Trophoblast cell (in vitro differentiated cells and primary cell): ENCODE measurements at regions not wholly inside any gene's neighbourhood (a gene's known extent, or its start where the extent isn't known, plus 50 kb on each side); places are given as distances from the start of the nearest gene placed in this dataset.
A peak's percentile ranks its signal among the peaks of the same experiment; 100 is the strongest.

Experiments
- DNase-seq, 2 donors: peaks; one replicate each; pipeline ENCODE4 v3.0.0-alpha.2; 2016
- H2AFZ ChIP-seq: 2 replicates; pipeline ENCODE4 v1.6.1; 2013; ENCODE audit warnings: low read length, moderate library complexity, mild to moderate bottlenecking; ENCODE audit not compliant: insufficient read depth, poor library complexity
- H2AK5ac ChIP-seq: 2 replicates; pipeline ENCODE4 v1.6.1; 2013; ENCODE audit warnings: mild to moderate bottlenecking, low read length
- H2BK120ac ChIP-seq: 2 replicates; pipeline ENCODE4 v1.6.1; 2013; ENCODE audit warnings: low read length, mild to moderate bottlenecking, moderate library complexity; ENCODE audit not compliant: insufficient read depth, poor library complexity
- H2BK12ac ChIP-seq: 2 replicates; pipeline ENCODE4 v1.6.1; 2013; ENCODE audit warnings: mild to moderate bottlenecking, low read length, moderate library complexity
- H2BK5ac ChIP-seq: 2 replicates; pipeline ENCODE4 v1.6.1; 2013; ENCODE audit warnings: low read length, low read depth, moderate library complexity, mild to moderate bottlenecking; ENCODE audit not compliant: poor library complexity
- H3K14ac ChIP-seq: 2 replicates; pipeline ENCODE4 v1.6.1; 2013; ENCODE audit warnings: mild to moderate bottlenecking, low read length
- H3K18ac ChIP-seq: 2 replicates; pipeline ENCODE4 v1.6.1; 2013; ENCODE audit warnings: mild to moderate bottlenecking, low read length
- H3K23ac ChIP-seq: 2 replicates; pipeline ENCODE4 v1.6.1; 2013; ENCODE audit warnings: low read length
- H3K27ac ChIP-seq: 2 replicates; pipeline ENCODE4 v1.5.1; 2013; ENCODE audit warnings: low read depth, mild to moderate bottlenecking, inconsistent platforms, low read length, moderate library complexity
- H3K27me3 ChIP-seq: 2 replicates; pipeline ENCODE4 v1.6.1; 2013; ENCODE audit warnings: inconsistent platforms, mild to moderate bottlenecking, low read length, moderate library complexity; ENCODE audit not compliant: insufficient read depth
- H3K36me3 ChIP-seq, 2 experiments: 1 replicate in 1 of 2; 2 replicates in 1 of 2; pipeline ENCODE4 v1.6.1; 2013; ENCODE audit warnings: low read length in 2 of 2, mild to moderate bottlenecking in 2 of 2, moderate library complexity in 1 of 2; ENCODE audit not compliant: insufficient read depth in 2 of 2, control insufficient read depth in 1 of 2
- H3K4ac ChIP-seq: 2 replicates; pipeline ENCODE4 v1.6.1; 2013; ENCODE audit warnings: low read depth, mild to moderate bottlenecking, low read length, moderate library complexity
- H3K4me1 ChIP-seq, 2 experiments: 1 replicate in 1 of 2; 2 replicates in 1 of 2; pipeline ENCODE4 v1.6.1; 2013; ENCODE audit warnings: low read length in 2 of 2, mild to moderate bottlenecking in 2 of 2, moderate library complexity in 1 of 2; ENCODE audit not compliant: insufficient read depth in 2 of 2, control insufficient read depth in 1 of 2
- H3K4me2 ChIP-seq: 2 replicates; pipeline ENCODE4 v1.6.1; 2013; ENCODE audit warnings: inconsistent platforms, mild to moderate bottlenecking, low read length, moderate library complexity
- H3K4me3 ChIP-seq: 2 replicates; pipeline ENCODE4 v1.5.1; 2013; ENCODE audit warnings: mild to moderate bottlenecking, low read depth, low read length, inconsistent platforms
- H3K79me1 ChIP-seq: one replicate; pipeline ENCODE4 v1.6.1; 2013; ENCODE audit warnings: low read length
- H3K79me2 ChIP-seq: 2 replicates; pipeline ENCODE4 v1.6.1; 2013; ENCODE audit warnings: low read length, mild to moderate bottlenecking; ENCODE audit not compliant: control insufficient read depth, insufficient read depth, poor library complexity
- H3K9ac ChIP-seq: 2 replicates; pipeline ENCODE4 v1.6.1; 2013; ENCODE audit warnings: mild to moderate bottlenecking, low read length
- H3K9me3 ChIP-seq: 2 replicates; pipeline ENCODE4 v1.6.1; 2013; ENCODE audit warnings: low read depth, mild to moderate bottlenecking, control low read depth, inconsistent platforms, low read length; ENCODE audit not compliant: insufficient read depth
- H4K12ac ChIP-seq: 2 replicates; pipeline ENCODE4 v1.6.1; 2013; ENCODE audit warnings: low read depth, mild to moderate bottlenecking, low read length, moderate library complexity
- H4K8ac ChIP-seq: 2 replicates; pipeline ENCODE4 v1.6.1; 2013; ENCODE audit warnings: low read depth, mild to moderate bottlenecking, low read length, moderate library complexity
- H4K91ac ChIP-seq: one replicate; pipeline ENCODE4 v1.6.1; 2013; ENCODE audit warnings: low read depth, mild to moderate bottlenecking, low read length, moderate library complexity
- WGBS: extraction: QIAGEN DNeasy Blood & Tissue Kit; methylation state at CpG from one replicate; pipeline ENCODE4 v1.1.7; 2013; ENCODE audit warnings: missing lambda C conversion rate; ENCODE audit not compliant: insufficient read length, insufficient coverage; ENCODE audit errors: extremely low coverage; 5-methylcytosine and 5-hydroxymethylcytosine counted together

GRCh38 chr1:87505391-87505983, 176.8 kb downstream of the LMO4 start:
- H3K4ac ChIP-seq: no peak overlapping the region
- H3K4me1 ChIP-seq: no peaks in the 10 kb centered on the region
- no peak overlapping the region for H2AFZ ChIP-seq
- H3K9ac ChIP-seq: peak overlapping the region; percentile 19
- no peak for DNase-seq
- no peak overlapping the region for H3K18ac ChIP-seq
- H3K79me2 ChIP-seq: no peaks in the 10 kb centered on the region
- H3K36me3 ChIP-seq: no peaks in the 10 kb centered on the region
- no peaks in the 10 kb centered on the region for H3K27me3 ChIP-seq
- no peaks in the 10 kb centered on the region for H3K79me1 ChIP-seq
- H3K23ac ChIP-seq: no peak overlapping the region
- H3K27ac ChIP-seq: no peak overlapping the region
- no CpG with 5 or more reads among the region's 9 CpGs for WGBS
- no peak overlapping the region for H4K91ac ChIP-seq
- H2BK5ac ChIP-seq: no peak overlapping the region
- H3K4me3 ChIP-seq: no peak overlapping the region
- H3K14ac ChIP-seq: no peak overlapping the region
- no peak overlapping the region for H2BK12ac ChIP-seq
- no peak overlapping the region for H4K8ac ChIP-seq
- H2AK5ac ChIP-seq: no peak overlapping the region
- H2BK120ac ChIP-seq: no peak overlapping the region
- no peak overlapping the region for H3K4me2 ChIP-seq
- no peak overlapping the region for H4K12ac ChIP-seq
- H3K9me3 ChIP-seq: no peaks in the 10 kb centered on the region

DNA sequence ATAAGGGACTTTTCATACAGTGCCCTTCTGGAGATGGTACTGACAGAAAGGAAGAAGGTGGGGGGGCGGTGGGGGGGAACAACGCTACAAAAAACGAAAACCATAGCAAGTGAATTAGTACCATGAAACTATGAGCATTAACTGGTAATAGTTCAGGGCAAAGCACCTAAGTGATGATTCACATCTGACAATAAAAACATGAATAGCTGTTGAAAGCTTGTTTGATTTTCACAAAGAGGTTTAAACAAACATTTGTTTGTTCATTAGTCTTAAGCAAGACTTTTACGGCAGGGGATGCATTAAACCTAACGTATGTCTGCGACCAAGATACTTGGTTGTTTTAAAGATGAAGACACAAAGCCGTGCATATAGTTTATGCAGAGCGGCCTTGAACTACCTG, 177.5 kb downstream of the LMO4 start:
- Histone ChIP-seq H3K27ac (no peak overlapping the region), H4K91ac (no peak overlapping the region), H3K18ac (no peak overlapping the region), H3K79me1 (no peaks in the 10 kb centered on the region), H3K9ac (no peak overlapping the region), H3K4me2 (no peak overlapping the region), H3K14ac (no peak overlapping the region), H4K8ac (no peak overlapping the region), H3K23ac (no peak overlapping the region), H2BK12ac (no peak overlapping the region), H2AK5ac (no peak overlapping the region), H2AFZ (no peak overlapping the region), H2BK120ac (no peak overlapping the region), H3K4ac (no peak overlapping the region), H4K12ac (no peak overlapping the region), H3K4me3 (no peak overlapping the region), H2BK5ac (no peak overlapping the region), H3K79me2 (no peaks in the 10 kb centered on the region), H3K4me1 (no peaks in the 10 kb centered on the region), H3K9me3 (no peaks in the 10 kb centered on the region), H3K36me3 (no peaks in the 10 kb centered on the region), H3K27me3 (no peaks in the 10 kb centered on the region)
- DNase-seq: no peak
- WGBS: no CpG with 5 or more reads among the region's 8 CpGs

GRCh38 chr1:87508247-87508787, 179.6 kb downstream of the LMO4 start:
- Histone ChIP-seq H3K4me1 (no peaks in the 10 kb centered on the region), H3K36me3 (no peaks in the 10 kb centered on the region), H4K8ac (no peak overlapping the region), H2BK120ac (no peak overlapping the region), H3K79me2 (no peaks in the 10 kb centered on the region), H3K27me3 (no peaks in the 10 kb centered on the region), H3K4me2 (no peak overlapping the region), H3K9me3 (no peaks in the 10 kb centered on the region), H3K27ac (no peak overlapping the region), H2AK5ac (no peak overlapping the region), H4K91ac (no peak overlapping the region), H3K14ac (no peak overlapping the region), H2BK12ac (no peak overlapping the region), H3K18ac (no peak overlapping the region), H3K79me1 (no peaks in the 10 kb centered on the region), H3K4ac (no peak overlapping the region), H3K23ac (no peak overlapping the region), H4K12ac (no peak overlapping the region), H3K9ac (no peak overlapping the region), H2BK5ac (no peak overlapping the region), H3K4me3 (no peak overlapping the region), H2AFZ (no peak overlapping the region)
- no CpG with 5 or more reads among the region's 1 CpG for WGBS
- DNase-seq: peak in 1 of 2 donors; percentile 36

- no peaks in the 10 kb centered on the region for H3K36me3 ChIP-seq
- no peak overlapping the region for H4K91ac ChIP-seq
- no peaks in the 10 kb centered on the region for H3K4me1 ChIP-seq
- DNase-seq: no peak
- H3K9me3 ChIP-seq: no peaks in the 10 kb centered on the region
- H2BK120ac ChIP-seq: no peak overlapping the region
- no peak overlapping the region for H2AFZ ChIP-seq
- no peaks in the 10 kb centered on the region for H3K27me3 ChIP-seq
- H2AK5ac ChIP-seq: no peak overlapping the region
- H3K9ac ChIP-seq: no peak overlapping the region
- H4K12ac ChIP-seq: no peak overlapping the region
- H3K4me3 ChIP-seq: no peak overlapping the region
- no peak overlapping the region for H3K18ac ChIP-seq
- no peaks in the 10 kb centered on the region for H3K79me1 ChIP-seq
- no peak overlapping the region for H2BK5ac ChIP-seq
- no peaks in the 10 kb centered on the region for H3K79me2 ChIP-seq
- no peak overlapping the region for H3K4ac ChIP-seq
- H3K23ac ChIP-seq: no peak overlapping the region
- no peak overlapping the region for H3K14ac ChIP-seq
- no peak overlapping the region for H4K8ac ChIP-seq
- no peak overlapping the region for H3K27ac ChIP-seq
- no peak overlapping the region for H2BK12ac ChIP-seq
- no CpG with 5 or more reads among the region's 3 CpGs for WGBS
- H3K4me2 ChIP-seq: no peak overlapping the region
These were observed 181.9 kb downstream of the LMO4 start for GRCh38 chr1:87510540-87510939.
